ENCODE measurements at regions not wholly inside any gene's neighbourhood (a gene's known extent, or its start where the extent isn't known, plus 50 kb on each side); places are given as distances from the start of the nearest gene placed in this dataset.
A peak's percentile ranks its signal among the peaks of the same experiment; 100 is the strongest.

- Mint-ChIP-seq H3K4me3 (peak overlapping the region in 1 of 7 donors; percentile 54), H3K4me1 (no peaks in the 10 kb centered on the region), H3K36me3 (peaks cover 0 to 4% (median 0%) of the 10 kb centered on the region in 3 donors), H3K27me3 (no peaks in the 10 kb centered on the region), H3K27ac (no peak overlapping the region), H3K9me3 (peaks cover 6 to 30% (median 8%) of the 10 kb centered on the region in 5 donors)
- Histone ChIP-seq H3K27ac (ENCODE audit: low read depth, low read length) (no peak overlapping the region), H3K4me3 (ENCODE audit: low read length) (no peak overlapping the region), H3K4me1 (ENCODE audit: insufficient read depth, low read length) (no peaks in the 10 kb centered on the region), H3K9me3 (ENCODE audit: low read length) (no peaks in the 10 kb centered on the region), H3K27me3 (ENCODE audit: insufficient read depth, low read length, poor library complexity, severe bottlenecking) (no peaks in the 10 kb centered on the region), H3K36me3 (ENCODE audit: insufficient read depth, low read length) (no peaks in the 10 kb centered on the region)
- ChIA-PET POLR2A (no interaction called here), CTCF (no interaction called here)
- no peak for DNase-seq
These were observed 1212.2 kb upstream of the TENM3 start for GRCh38 chr4:181030961-181031360.

GRCh38 chr4:181043486-181043885, 1199.7 kb upstream of the TENM3 start:
- CTCF ChIA-PET, result no interaction called here

GRCh38 chr4:181046809-181047208, 1196.4 kb upstream of the TENM3 start:
- Histone ChIP-seq H3K36me3 (ENCODE audit: insufficient read depth, low read length) (no peaks in the 10 kb centered on the region), H3K27ac (ENCODE audit: low read depth, low read length) (no peak overlapping the region), H3K4me1 (ENCODE audit: insufficient read depth, low read length) (no peaks in the 10 kb centered on the region), H3K27me3 (ENCODE audit: insufficient read depth, low read length, poor library complexity, severe bottlenecking) (no peaks in the 10 kb centered on the region), H3K4me3 (ENCODE audit: low read length) (no peak overlapping the region), H3K9me3 (ENCODE audit: low read length) (no peaks in the 10 kb centered on the region)
- no peak overlapping the region for H3K4me3 Mint-ChIP-seq
- H3K36me3 Mint-ChIP-seq, result no peaks in the 10 kb centered on the region
- H3K27me3 Mint-ChIP-seq, result no peaks in the 10 kb centered on the region
- no peak for DNase-seq
- H3K4me1 Mint-ChIP-seq, result no peaks in the 10 kb centered on the region
- ChIA-PET POLR2A (no interaction called here), CTCF (no interaction called here)
- no peak overlapping the region for H3K27ac Mint-ChIP-seq
- peaks cover 2 to 18% (median 7%) of the 10 kb centered on the region in 5 donors for H3K9me3 Mint-ChIP-seq

More at GRCh38 chr4:181043486-181043885, 1199.7 kb upstream of the TENM3 start:
- no peaks in the 10 kb centered on the region for H3K36me3 ChIP-seq (ENCODE audit: insufficient read depth, low read length)
- no peaks in the 10 kb centered on the region for H3K9me3 ChIP-seq (ENCODE audit: low read length)
- H3K27ac Mint-ChIP-seq, result no peak overlapping the region
- no peaks in the 10 kb centered on the region for H3K4me1 ChIP-seq (ENCODE audit: insufficient read depth, low read length)
- H3K9me3 Mint-ChIP-seq, result peaks cover 2 to 15% (median 6%) of the 10 kb centered on the region in 5 donors
- no peaks in the 10 kb centered on the region for H3K27me3 Mint-ChIP-seq
- no peak overlapping the region for H3K4me3 ChIP-seq (ENCODE audit: low read length)
- no peaks in the 10 kb centered on the region for H3K4me1 Mint-ChIP-seq
- H3K4me3 Mint-ChIP-seq, result no peak overlapping the region
- no peaks in the 10 kb centered on the region for H3K36me3 Mint-ChIP-seq
- no peaks in the 10 kb centered on the region for H3K27me3 ChIP-seq (ENCODE audit: insufficient read depth, low read length, poor library complexity, severe bottlenecking)
- no peak for DNase-seq
- POLR2A ChIA-PET, result no interaction called here
- H3K27ac ChIP-seq (ENCODE audit: low read depth, low read length), result no peak overlapping the region

GRCh38 chr4:181051931-181052330, 1191.3 kb upstream of the TENM3 start:
- Histone ChIP-seq H3K4me1 (ENCODE audit: insufficient read depth, low read length) (no peaks in the 10 kb centered on the region), H3K4me3 (ENCODE audit: low read length) (no peak overlapping the region), H3K27ac (ENCODE audit: low read depth, low read length) (no peak overlapping the region), H3K36me3 (ENCODE audit: insufficient read depth, low read length) (no peaks in the 10 kb centered on the region), H3K9me3 (ENCODE audit: low read length) (no peaks in the 10 kb centered on the region), H3K27me3 (ENCODE audit: insufficient read depth, low read length, poor library complexity, severe bottlenecking) (no peaks in the 10 kb centered on the region)
- POLR2A ChIA-PET, result no interaction called here
- Mint-ChIP-seq H3K36me3 (no peaks in the 10 kb centered on the region), H3K4me1 (no peaks in the 10 kb centered on the region), H3K27me3 (no peaks in the 10 kb centered on the region), H3K27ac (no peak overlapping the region), H3K4me3 (no peak overlapping the region), H3K9me3 (peaks cover 0 to 20% (median 0%) of the 10 kb centered on the region in 5 donors)
- CTCF ChIA-PET, result no interaction called here
- DNase-seq, result no peak

- H3K4me1 Mint-ChIP-seq, result no peaks in the 10 kb centered on the region
These were observed 1181.4 kb upstream of the TENM3 start for GRCh38 chr4:181061787-181062186.

GRCh38 chr4:181063212-181063611, 1180.0 kb upstream of the TENM3 start:
- Mint-ChIP-seq H3K36me3 (no peaks in the 10 kb centered on the region), H3K9me3 (peaks cover 5 to 10% (median 6%) of the 10 kb centered on the region in 5 donors), H3K27me3 (no peaks in the 10 kb centered on the region), H3K4me3 (no peak overlapping the region), H3K4me1 (no peaks in the 10 kb centered on the region), H3K27ac (no peak overlapping the region)
- H3K4me1 ChIP-seq (ENCODE audit: insufficient read depth, low read length), result no peaks in the 10 kb centered on the region
- no peak overlapping the region for H3K27ac ChIP-seq (ENCODE audit: low read depth, low read length)
- no peak for DNase-seq
- no peaks in the 10 kb centered on the region for H3K36me3 ChIP-seq (ENCODE audit: insufficient read depth, low read length)
- H3K27me3 ChIP-seq (ENCODE audit: insufficient read depth, low read length, poor library complexity, severe bottlenecking), result no peaks in the 10 kb centered on the region
- H3K9me3 ChIP-seq (ENCODE audit: low read length), result no peaks in the 10 kb centered on the region
- POLR2A ChIA-PET, result no interaction called here
- H3K4me3 ChIP-seq (ENCODE audit: low read length), result no peak overlapping the region
- CTCF ChIA-PET, result no interaction called here

More at GRCh38 chr4:181061787-181062186, 1181.4 kb upstream of the TENM3 start:
- Histone ChIP-seq H3K9me3 (ENCODE audit: low read length) (no peaks in the 10 kb centered on the region), H3K4me1 (ENCODE audit: insufficient read depth, low read length) (no peaks in the 10 kb centered on the region), H3K27ac (ENCODE audit: low read depth, low read length) (no peak overlapping the region), H3K4me3 (ENCODE audit: low read length) (no peak overlapping the region), H3K36me3 (ENCODE audit: insufficient read depth, low read length) (no peaks in the 10 kb centered on the region), H3K27me3 (ENCODE audit: insufficient read depth, low read length, poor library complexity, severe bottlenecking) (no peaks in the 10 kb centered on the region)
- Mint-ChIP-seq H3K4me3 (no peak overlapping the region), H3K27ac (no peak overlapping the region), H3K27me3 (no peaks in the 10 kb centered on the region), H3K9me3 (peaks cover 2 to 16% (median 6%) of the 10 kb centered on the region in 5 donors), H3K36me3 (no peaks in the 10 kb centered on the region)
- CTCF ChIA-PET, result no interaction called here
- DNase-seq, result no peak
- POLR2A ChIA-PET, result no interaction called here

GRCh38 chr4:181077341-181077740, 1165.9 kb upstream of the TENM3 start:
- no peaks in the 10 kb centered on the region for H3K36me3 ChIP-seq (ENCODE audit: insufficient read depth, low read length)
- H3K27ac Mint-ChIP-seq, result no peak overlapping the region
- no peaks in the 10 kb centered on the region for H3K36me3 Mint-ChIP-seq
- no peaks in the 10 kb centered on the region for H3K27me3 Mint-ChIP-seq
- H3K9me3 ChIP-seq (ENCODE audit: low read length), result no peaks in the 10 kb centered on the region
- no peak overlapping the region for H3K4me3 ChIP-seq (ENCODE audit: low read length)
- H3K4me3 Mint-ChIP-seq, result no peak overlapping the region
- no peaks in the 10 kb centered on the region for H3K4me1 ChIP-seq (ENCODE audit: insufficient read depth, low read length)
- peaks cover 0 to 7% (median 2%) of the 10 kb centered on the region in 5 donors for H3K9me3 Mint-ChIP-seq
- H3K27me3 ChIP-seq (ENCODE audit: insufficient read depth, low read length, poor library complexity, severe bottlenecking), result no peaks in the 10 kb centered on the region
- H3K27ac ChIP-seq (ENCODE audit: low read depth, low read length), result no peak overlapping the region
- no peak for DNase-seq
- ChIA-PET POLR2A (no interaction called here), CTCF (no interaction called here)
- no peaks in the 10 kb centered on the region for H3K4me1 Mint-ChIP-seq

GRCh38 chr4:181078196-181078595, 1165.0 kb upstream of the TENM3 start:
- peaks cover 0 to 7% (median 0%) of the 10 kb centered on the region in 5 donors for H3K9me3 Mint-ChIP-seq
- Histone ChIP-seq H3K4me3 (ENCODE audit: low read length) (no peak overlapping the region), H3K4me1 (ENCODE audit: insufficient read depth, low read length) (no peaks in the 10 kb centered on the region), H3K9me3 (ENCODE audit: low read length) (no peaks in the 10 kb centered on the region), H3K36me3 (ENCODE audit: insufficient read depth, low read length) (no peaks in the 10 kb centered on the region), H3K27ac (ENCODE audit: low read depth, low read length) (no peak overlapping the region), H3K27me3 (ENCODE audit: insufficient read depth, low read length, poor library complexity, severe bottlenecking) (no peaks in the 10 kb centered on the region)
- no peak overlapping the region for H3K4me3 Mint-ChIP-seq
- no peaks in the 10 kb centered on the region for H3K4me1 Mint-ChIP-seq
- no peaks in the 10 kb centered on the region for H3K36me3 Mint-ChIP-seq
- H3K27ac Mint-ChIP-seq, result no peak overlapping the region
- CTCF ChIA-PET, result no interaction called here
- no peaks in the 10 kb centered on the region for H3K27me3 Mint-ChIP-seq
- POLR2A ChIA-PET, result no interaction called here
- DNase-seq, result no peak

GRCh38 chr4:181083757-181084361, 1159.3 kb upstream of the TENM3 start:
- CTCF ChIA-PET, result no interaction called here
- H3K4me3 Mint-ChIP-seq, result no peak overlapping the region
- H3K9me3 Mint-ChIP-seq, result peaks cover 0 to 10% (median 4%) of the 10 kb centered on the region in 5 donors
- Histone ChIP-seq H3K4me3 (ENCODE audit: low read length) (no peak overlapping the region), H3K27ac (ENCODE audit: low read depth, low read length) (no peak overlapping the region), H3K4me1 (ENCODE audit: insufficient read depth, low read length) (no peaks in the 10 kb centered on the region), H3K36me3 (ENCODE audit: insufficient read depth, low read length) (no peaks in the 10 kb centered on the region), H3K9me3 (ENCODE audit: low read length) (no peaks in the 10 kb centered on the region), H3K27me3 (ENCODE audit: insufficient read depth, low read length, poor library complexity, severe bottlenecking) (no peaks in the 10 kb centered on the region)
- no peaks in the 10 kb centered on the region for H3K36me3 Mint-ChIP-seq
- no peak overlapping the region for H3K27ac Mint-ChIP-seq
- no peaks in the 10 kb centered on the region for H3K27me3 Mint-ChIP-seq
- POLR2A ChIA-PET, result no interaction called here
- no peak for DNase-seq
- no peaks in the 10 kb centered on the region for H3K4me1 Mint-ChIP-seq
